ENCODE measurements at regions not wholly inside any gene's neighbourhood (a gene's known extent, or its start where the extent isn't known, plus 50 kb on each side); places are given as distances from the start of the nearest gene placed in this dataset.

- peaks cover 39% of the 10 kb centered on the region for H3K9me3 Mint-ChIP-seq
Observed at GRCh38 chr4:43411226-43411625, 518.7 kb downstream of the GRXCR1 start.

DNA sequence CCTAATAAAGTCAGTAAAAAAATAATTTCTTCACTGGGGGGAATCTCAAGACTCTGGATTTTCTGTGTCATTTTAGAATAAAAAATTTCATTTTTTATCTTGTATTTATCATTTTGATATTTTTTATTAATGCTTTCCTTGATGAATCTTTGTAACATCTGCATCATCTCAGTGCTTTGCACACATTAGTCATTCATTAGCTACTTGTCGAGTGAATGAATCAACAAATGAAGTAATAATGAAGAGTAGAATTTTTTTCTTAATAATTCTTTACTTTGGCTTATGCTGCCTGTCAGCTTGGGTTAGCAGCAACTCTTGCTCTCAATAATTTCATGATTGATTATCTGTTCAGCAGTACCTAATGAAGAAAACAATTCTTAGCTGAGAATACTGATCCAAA, 530.8 kb downstream of the GRXCR1 start:
- TF ChIP-seq, protein P1, sequence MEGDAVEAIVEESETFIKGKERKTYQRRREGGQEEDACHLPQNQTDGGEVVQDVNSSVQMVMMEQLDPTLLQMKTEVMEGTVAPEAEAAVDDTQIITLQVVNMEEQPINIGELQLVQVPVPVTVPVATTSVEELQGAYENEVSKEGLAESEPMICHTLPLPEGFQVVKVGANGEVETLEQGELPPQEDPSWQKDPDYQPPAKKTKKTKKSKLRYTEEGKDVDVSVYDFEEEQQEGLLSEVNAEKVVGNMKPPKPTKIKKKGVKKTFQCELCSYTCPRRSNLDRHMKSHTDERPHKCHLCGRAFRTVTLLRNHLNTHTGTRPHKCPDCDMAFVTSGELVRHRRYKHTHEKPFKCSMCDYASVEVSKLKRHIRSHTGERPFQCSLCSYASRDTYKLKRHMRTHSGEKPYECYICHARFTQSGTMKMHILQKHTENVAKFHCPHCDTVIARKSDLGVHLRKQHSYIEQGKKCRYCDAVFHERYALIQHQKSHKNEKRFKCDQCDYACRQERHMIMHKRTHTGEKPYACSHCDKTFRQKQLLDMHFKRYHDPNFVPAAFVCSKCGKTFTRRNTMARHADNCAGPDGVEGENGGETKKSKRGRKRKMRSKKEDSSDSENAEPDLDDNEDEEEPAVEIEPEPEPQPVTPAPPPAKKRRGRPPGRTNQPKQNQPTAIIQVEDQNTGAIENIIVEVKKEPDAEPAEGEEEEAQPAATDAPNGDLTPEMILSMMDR (conservative IDR thresholded peaks at IDR 0.05), result no peak
- Histone ChIP-seq H3K9me3 (ENCODE audit: control insufficient read depth, low read length) (no peaks in the 10 kb centered on the region), H3K4me1 (ENCODE audit: control insufficient read depth, insufficient read depth, low read length) (no peaks in the 10 kb centered on the region), H3K4me3 (ENCODE audit: low read length) (no peak overlapping the region), H3K27ac (ENCODE audit: low read depth, low read length) (no peak overlapping the region), H3K27me3 (ENCODE audit: control insufficient read depth, insufficient read depth, low read length, poor library complexity, severe bottlenecking) (no peaks in the 10 kb centered on the region), H3K9ac (ENCODE audit: extremely low read depth, low read length, poor library complexity, severe bottlenecking) (no peak overlapping the region), H3K36me3 (ENCODE audit: control insufficient read depth, insufficient read depth, low read length) (no peaks in the 10 kb centered on the region)
- H3K27ac Mint-ChIP-seq, result no peak overlapping the region
- peaks cover 8% of the 10 kb centered on the region for H3K9me3 Mint-ChIP-seq
- H3K27me3 Mint-ChIP-seq (ENCODE audit: insufficient read depth), result no peaks in the 10 kb centered on the region
- no peaks in the 10 kb centered on the region for H3K4me1 Mint-ChIP-seq
- WGBS, 2 experiments (ENCODE audit: insufficient coverage in 1 of 2, insufficient read length in 1 of 2), result 78 to 100% methylated on average over 1 of the region's 1 CpG
- DNase-seq, result no peak
- H3K36me3 Mint-ChIP-seq (ENCODE audit: low read depth), result no peaks in the 10 kb centered on the region
- no peak overlapping the region for H3K4me3 Mint-ChIP-seq

More at GRCh38 chr4:43411226-43411625, 518.7 kb downstream of the GRXCR1 start:
- Histone ChIP-seq H3K27me3 (ENCODE audit: control insufficient read depth, insufficient read depth, low read length, poor library complexity, severe bottlenecking) (no peaks in the 10 kb centered on the region), H3K4me3 (ENCODE audit: low read length) (no peak overlapping the region), H3K9ac (ENCODE audit: extremely low read depth, low read length, poor library complexity, severe bottlenecking) (no peak overlapping the region), H3K9me3 (ENCODE audit: control insufficient read depth, low read length) (peaks cover 15% of the 10 kb centered on the region), H3K27ac (ENCODE audit: low read depth, low read length) (no peak overlapping the region), H3K36me3 (ENCODE audit: control insufficient read depth, insufficient read depth, low read length) (no peaks in the 10 kb centered on the region), H3K4me1 (ENCODE audit: control insufficient read depth, insufficient read depth, low read length) (no peaks in the 10 kb centered on the region)
- TF ChIP-seq, protein P1 (conservative IDR thresholded peaks at IDR 0.05), result no peak
- no peaks in the 10 kb centered on the region for H3K27me3 Mint-ChIP-seq (ENCODE audit: insufficient read depth)
- H3K4me1 Mint-ChIP-seq, result no peaks in the 10 kb centered on the region
- no peak for DNase-seq
- no peaks in the 10 kb centered on the region for H3K36me3 Mint-ChIP-seq (ENCODE audit: low read depth)
- no peak overlapping the region for H3K4me3 Mint-ChIP-seq
- H3K27ac Mint-ChIP-seq, result no peak overlapping the region

DNA sequence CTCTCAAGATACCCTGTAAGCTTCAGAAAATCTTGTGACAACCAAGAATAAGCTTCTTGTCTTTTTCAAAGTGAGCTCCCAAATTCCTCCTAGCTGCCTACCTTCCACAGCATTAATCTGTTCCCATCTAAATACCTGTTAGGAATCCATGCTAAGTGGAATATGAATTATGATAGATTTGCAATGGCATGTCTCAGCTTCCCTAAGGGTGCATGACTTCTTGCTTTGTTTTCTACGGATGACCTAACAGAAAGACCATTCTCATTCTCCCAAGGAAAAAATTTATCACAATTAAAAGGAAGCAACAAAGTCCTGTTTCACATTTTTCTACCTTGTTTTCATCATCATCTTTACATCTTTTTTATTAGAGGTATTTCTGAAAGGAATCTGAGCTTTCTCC, 532.7 kb downstream of the GRXCR1 start:
- Histone ChIP-seq H3K27me3 (ENCODE audit: control insufficient read depth, insufficient read depth, low read length, poor library complexity, severe bottlenecking) (no peaks in the 10 kb centered on the region), H3K9me3 (ENCODE audit: control insufficient read depth, low read length) (no peaks in the 10 kb centered on the region), H3K36me3 (ENCODE audit: control insufficient read depth, insufficient read depth, low read length) (no peaks in the 10 kb centered on the region), H3K27ac (ENCODE audit: low read depth, low read length) (no peak overlapping the region), H3K9ac (ENCODE audit: extremely low read depth, low read length, poor library complexity, severe bottlenecking) (no peak overlapping the region), H3K4me3 (ENCODE audit: low read length) (no peak overlapping the region), H3K4me1 (ENCODE audit: control insufficient read depth, insufficient read depth, low read length) (no peaks in the 10 kb centered on the region)
- TF ChIP-seq, protein P1 (conservative IDR thresholded peaks at IDR 0.05), result no peak
- WGBS, 2 experiments (ENCODE audit: insufficient coverage in 1 of 2, insufficient read length in 1 of 2), result 85% methylated on average over 1 of the region's 1 CpG; no CpG with 5 or more reads in 1 of the 2 experiments
- Mint-ChIP-seq H3K27me3 (ENCODE audit: insufficient read depth) (no peaks in the 10 kb centered on the region), H3K9me3 (peaks cover 5% of the 10 kb centered on the region), H3K36me3 (ENCODE audit: low read depth) (no peaks in the 10 kb centered on the region), H3K4me3 (no peak overlapping the region), H3K4me1 (no peaks in the 10 kb centered on the region), H3K27ac (no peak overlapping the region)
- no peak for DNase-seq

Data from endodermal cell (in vitro differentiated cells).